ENCODE measurements at regions not wholly inside any gene's neighbourhood (a gene's known extent, or its start where the extent isn't known, plus 50 kb on each side); places are given as distances from the start of the nearest gene placed in this dataset.

DNA sequence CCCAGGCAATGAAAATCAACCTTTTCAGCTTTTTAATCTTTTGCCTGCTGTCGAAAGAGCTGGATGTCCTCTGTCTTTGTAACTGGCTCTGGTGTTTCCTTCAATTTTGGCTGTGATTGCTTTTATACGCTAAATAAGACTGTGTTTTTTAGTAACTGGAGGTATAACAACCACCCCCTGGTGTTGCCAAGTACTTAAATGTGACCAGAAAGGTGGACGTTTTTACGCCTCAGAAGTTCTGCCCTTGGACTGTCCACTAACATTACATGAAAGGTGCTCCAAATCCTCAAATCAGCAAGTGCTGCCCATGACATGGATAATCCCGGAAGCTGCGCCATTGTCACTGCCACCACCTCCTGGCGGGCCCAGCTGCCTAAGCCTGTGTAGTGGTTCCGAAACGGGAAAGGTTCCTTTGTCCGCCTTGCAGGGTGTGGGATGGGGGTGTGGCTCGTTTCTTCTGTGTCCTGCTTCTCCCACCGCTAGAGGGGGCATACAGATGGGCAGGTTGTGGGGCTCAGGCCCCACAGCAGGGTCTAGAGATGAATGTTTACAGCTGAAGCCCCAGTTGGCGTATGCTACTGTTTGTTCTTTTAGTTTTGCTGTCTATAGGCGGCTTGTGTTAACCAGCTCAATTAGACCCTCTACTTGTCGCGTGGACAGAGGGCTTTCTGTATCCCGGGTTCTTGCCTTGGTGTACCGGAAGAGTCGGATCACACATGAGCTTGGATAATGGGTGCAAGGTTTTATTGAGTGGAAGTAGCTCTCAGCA, 82.2 kb upstream of the SEPTIN5 start:
- TF ChIP-seq, protein P1, sequence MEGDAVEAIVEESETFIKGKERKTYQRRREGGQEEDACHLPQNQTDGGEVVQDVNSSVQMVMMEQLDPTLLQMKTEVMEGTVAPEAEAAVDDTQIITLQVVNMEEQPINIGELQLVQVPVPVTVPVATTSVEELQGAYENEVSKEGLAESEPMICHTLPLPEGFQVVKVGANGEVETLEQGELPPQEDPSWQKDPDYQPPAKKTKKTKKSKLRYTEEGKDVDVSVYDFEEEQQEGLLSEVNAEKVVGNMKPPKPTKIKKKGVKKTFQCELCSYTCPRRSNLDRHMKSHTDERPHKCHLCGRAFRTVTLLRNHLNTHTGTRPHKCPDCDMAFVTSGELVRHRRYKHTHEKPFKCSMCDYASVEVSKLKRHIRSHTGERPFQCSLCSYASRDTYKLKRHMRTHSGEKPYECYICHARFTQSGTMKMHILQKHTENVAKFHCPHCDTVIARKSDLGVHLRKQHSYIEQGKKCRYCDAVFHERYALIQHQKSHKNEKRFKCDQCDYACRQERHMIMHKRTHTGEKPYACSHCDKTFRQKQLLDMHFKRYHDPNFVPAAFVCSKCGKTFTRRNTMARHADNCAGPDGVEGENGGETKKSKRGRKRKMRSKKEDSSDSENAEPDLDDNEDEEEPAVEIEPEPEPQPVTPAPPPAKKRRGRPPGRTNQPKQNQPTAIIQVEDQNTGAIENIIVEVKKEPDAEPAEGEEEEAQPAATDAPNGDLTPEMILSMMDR (IDR thresholded peaks at IDR 0.05; ENCODE audit: borderline replicate concordance, extremely low read depth, low read length, poor library complexity, severe bottlenecking): peak; percentile 50
- no peak for TF ChIP-seq EZH2 (IDR thresholded peaks at IDR 0.05; ENCODE audit: borderline replicate concordance, low read depth, low read length, severe bottlenecking)
